ENCODE measurements at regions not wholly inside any gene's neighbourhood (a gene's known extent, or its start where the extent isn't known, plus 50 kb on each side); places are given as distances from the start of the nearest gene placed in this dataset.
"Not testable (repeated sequence)": the region's sequence is repeated elsewhere in the genome, so short reads cannot be mapped to it uniquely, and the experiment has no call there.

GRCh38 chr6:27807441-27808241 is 104.6 kb downstream of the OR2B2 start:
- peak in 1 of 2 donors; percentile 63 for DNase-seq (ENCODE audit: low spot score in 2 of 2)
- FAIRE-seq: peak; percentile 52

DNA sequence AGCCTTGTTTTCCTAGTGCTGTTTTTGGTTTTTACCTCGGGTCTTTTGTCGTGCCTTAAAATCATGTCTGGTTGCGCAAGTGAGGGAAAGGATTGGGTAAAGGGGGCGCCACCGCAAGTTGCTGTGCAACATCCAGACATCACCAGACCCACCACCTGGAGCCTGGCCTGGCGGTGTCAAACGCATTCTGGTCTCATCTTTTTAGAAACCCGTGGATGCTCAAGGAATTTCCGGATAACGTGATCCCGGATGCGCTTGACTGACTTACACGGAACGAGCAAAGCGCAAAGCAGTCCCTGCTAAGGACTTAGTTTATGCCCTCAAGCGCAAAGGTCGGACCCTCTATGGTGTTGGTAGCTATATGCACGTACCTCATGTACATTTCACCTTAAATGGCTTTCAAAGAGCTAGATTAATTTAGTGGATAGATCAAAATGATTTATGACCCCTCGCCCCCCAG is 105.2 kb downstream of the OR2B2 start:
- FAIRE-seq: no peak
- no peak for DNase-seq (ENCODE audit: low spot score in 2 of 2)

DNA sequence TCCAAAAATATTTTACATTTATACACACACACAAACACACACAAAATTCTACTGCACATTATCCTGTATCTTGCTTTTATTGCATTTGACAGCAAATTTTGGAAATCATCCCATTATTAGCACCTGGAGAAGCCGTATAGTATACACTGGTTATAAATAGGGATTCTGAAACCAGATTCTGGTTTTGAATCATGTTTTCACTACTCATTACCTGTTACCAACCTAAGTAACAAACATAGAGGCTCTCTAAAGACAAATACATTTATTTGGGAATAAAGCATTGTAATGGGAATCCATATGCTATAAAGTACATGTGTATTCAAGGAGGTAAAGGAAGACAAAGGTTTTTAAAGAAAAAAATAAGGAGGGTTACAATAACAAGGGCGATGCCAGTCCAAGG is 106.8 kb downstream of the OR2B2 start:
- FAIRE-seq (no peak), DNase-seq (ENCODE audit: low spot score in 2 of 2) (no peak)

- FAIRE-seq: no peak
- DNase-seq (ENCODE audit: low spot score in 2 of 2): no peak
These were observed 107.3 kb downstream of the OR2B2 start for GRCh38 chr6:27804851-27805250.

GRCh38 chr6:27800731-27801373 is 111.3 kb downstream of the OR2B2 start:
- DNase-seq (ENCODE audit: low spot score in 2 of 2): no peak
- no peak for FAIRE-seq

- FAIRE-seq: no peak
These were observed 114.2 kb downstream of the OR2B2 start for GRCh38 chr6:27797960-27798359.

GRCh38 chr6:27796736-27797481 is 115.3 kb downstream of the OR2B2 start:
- FAIRE-seq; DNase-seq (ENCODE audit: low spot score in 2 of 2): not testable (repeated sequence)

More at GRCh38 chr6:27797960-27798359, 114.2 kb downstream of the OR2B2 start:
- DNase-seq (ENCODE audit: low spot score in 2 of 2): no peak

- FAIRE-seq (no peak), DNase-seq (ENCODE audit: low spot score in 2 of 2) (peak; percentile 44 to 59)
These were observed 116.3 kb downstream of the OR2B2 start for GRCh38 chr6:27795697-27796494.

- FAIRE-seq: no peak
- peak; percentile 29 to 46 for DNase-seq (ENCODE audit: low spot score in 2 of 2)
These were observed 120.8 kb downstream of the OR2B2 start for GRCh38 chr6:27791182-27791943.

DNA sequence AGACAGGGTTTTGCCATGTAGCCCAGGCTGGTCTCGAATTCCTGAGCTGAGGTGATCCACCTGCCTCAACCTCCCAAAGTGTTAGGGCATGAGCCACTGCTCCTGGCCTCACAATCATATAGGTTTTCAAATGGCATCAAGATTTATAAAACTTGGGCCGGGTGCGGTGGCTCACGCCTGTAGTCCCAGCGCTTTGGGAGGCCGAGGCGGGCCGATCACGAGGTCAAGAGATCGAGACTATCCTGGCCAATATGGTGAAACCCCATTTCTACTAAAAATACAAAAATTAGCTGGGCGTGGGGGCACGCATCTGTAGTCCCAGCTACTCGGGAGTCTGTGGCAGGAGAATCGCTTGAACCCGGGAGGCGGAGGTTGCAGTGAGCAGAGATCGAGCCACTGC is 123.8 kb downstream of the OR2B2 start:
- FAIRE-seq: not testable (repeated sequence)

DNA sequence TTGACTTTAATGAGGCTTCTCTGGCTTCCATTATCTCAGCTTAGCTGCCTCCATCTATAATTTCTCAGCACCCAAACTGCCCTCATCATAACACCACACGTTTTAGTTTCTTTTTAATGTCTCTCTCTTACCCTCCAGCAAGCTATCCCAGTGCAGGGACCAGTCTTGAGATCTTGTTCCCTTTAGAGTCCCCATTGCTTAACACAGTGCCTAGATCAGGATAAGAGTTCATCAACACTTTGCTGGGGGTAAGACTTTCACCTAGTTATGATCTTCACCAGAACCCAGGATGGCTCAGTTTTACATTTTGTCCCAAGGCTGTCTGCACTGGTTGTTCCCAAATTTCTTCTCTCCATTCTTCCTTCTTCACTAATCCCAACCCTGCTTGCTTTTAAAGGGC is 126.1 kb downstream of the OR2B2 start:
- DNase-seq (ENCODE audit: low spot score in 2 of 2) (no peak), FAIRE-seq (no peak)

More for the DNA sequence above, 123.8 kb downstream of the OR2B2 start:
- DNase-seq (ENCODE audit: low spot score in 2 of 2): not testable (repeated sequence)

DNA sequence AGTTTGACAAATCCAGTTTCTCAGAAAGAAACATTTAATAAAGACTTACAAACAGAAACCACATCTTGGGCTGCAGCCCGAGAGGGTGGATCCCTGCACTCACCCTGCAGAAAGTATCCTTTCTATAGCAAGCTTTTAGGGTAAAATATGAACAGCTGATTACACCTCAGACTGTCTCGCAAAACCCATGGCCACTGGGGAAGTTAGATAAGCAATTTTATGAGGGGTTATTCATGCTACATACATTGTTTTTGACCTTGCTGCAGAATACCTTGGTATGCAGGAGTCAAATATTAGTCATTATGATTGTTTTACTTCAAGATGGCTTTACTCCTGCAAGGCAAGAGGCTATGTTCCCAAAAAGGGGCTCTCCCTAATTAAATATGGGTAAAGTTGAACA is 126.9 kb downstream of the OR2B2 start:
- DNase-seq (ENCODE audit: low spot score in 2 of 2) (no peak), FAIRE-seq (no peak)

DNA sequence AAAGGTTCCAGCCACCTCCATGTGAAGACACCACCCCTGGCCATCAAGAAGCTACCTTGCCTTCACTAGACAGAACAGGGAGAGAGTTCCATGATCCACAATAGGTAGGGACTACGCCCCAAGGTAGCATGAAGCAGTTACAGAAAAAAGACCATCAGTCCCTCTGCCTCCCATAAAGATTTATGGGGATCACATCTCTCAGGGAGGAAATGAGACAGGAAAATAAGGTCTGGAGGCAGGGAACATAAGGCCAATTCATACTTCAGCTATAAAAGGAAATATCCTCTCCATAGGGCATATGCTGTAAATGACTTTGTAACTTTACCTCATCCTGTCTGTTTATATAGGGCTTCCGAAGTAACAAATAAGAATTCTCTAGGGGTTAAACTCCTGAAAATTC is 129.4 kb downstream of the OR2B2 start:
- no peak for FAIRE-seq
- no peak for DNase-seq (ENCODE audit: low spot score in 2 of 2)

- no peak for DNase-seq (ENCODE audit: low spot score in 2 of 2)
- no peak for FAIRE-seq
These were observed 133.4 kb downstream of the OR2B2 start for GRCh38 chr6:27778625-27779417.

- no peak for DNase-seq (ENCODE audit: low spot score in 2 of 2)
- FAIRE-seq: no peak
These were observed 134.4 kb downstream of the OR2B2 start for GRCh38 chr6:27777614-27778355.

DNA sequence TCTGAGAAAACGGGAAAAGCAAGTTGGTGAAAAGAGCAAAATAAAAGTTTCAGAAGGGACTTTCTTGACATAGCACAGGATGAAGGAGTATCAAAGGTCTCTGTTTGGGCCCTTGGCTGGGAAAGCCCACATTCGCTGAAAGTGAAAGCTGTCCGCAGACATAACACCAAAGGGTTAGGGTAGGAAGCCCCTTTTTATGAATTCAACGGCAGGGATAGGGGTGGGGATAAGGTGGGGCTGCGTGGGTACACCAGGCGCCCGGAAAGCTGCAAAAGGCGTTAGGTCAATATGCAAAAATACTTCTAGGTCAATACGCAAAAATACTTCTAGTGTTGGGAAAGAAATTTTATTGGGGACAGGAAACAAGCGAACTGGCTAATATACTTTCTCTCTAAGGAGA is 135.1 kb downstream of the OR2B2 start:
- DNase-seq (ENCODE audit: low spot score in 2 of 2) (no peak), FAIRE-seq (no peak)

DNA sequence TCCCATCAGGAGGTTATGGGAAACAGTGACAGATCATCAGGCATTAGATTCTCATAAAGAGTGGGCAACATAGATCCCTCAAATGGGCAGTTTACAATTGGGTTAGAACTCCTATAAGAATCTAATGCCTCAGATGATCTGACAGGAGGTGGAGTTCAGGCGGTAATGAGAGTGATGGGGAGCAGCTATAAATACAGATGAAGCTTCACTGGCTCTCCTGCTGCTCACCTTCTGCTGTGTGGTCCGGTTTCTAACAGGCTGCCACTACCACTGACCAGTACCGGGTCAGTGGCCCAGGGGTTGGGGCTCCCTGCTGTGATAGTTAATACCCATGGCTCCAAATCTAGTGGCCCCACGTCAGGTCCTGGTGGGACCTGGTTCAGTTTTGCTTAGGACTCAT is 135.7 kb downstream of the OR2B2 start:
- FAIRE-seq (no peak), DNase-seq (ENCODE audit: low spot score in 2 of 2) (no peak)

DNA sequence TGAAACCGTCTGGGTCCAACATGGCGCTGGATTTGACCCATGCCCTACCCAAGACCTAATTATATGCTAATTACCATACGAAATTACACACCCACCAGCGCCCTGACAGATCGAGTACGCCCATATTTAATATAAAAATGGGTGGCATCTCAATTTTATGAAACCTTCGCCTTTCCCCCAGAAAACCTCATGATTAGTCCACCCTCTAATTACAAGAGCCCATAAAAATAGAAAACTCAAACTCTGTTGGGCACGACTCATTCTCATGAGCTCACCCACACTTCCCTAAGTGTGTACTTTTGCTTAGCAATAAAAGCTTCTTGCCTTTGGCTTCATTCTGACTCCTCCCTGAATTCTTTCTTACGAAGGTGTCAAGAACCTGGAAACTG is 136.4 kb downstream of the OR2B2 start:
- no peak for FAIRE-seq
- DNase-seq (ENCODE audit: low spot score in 2 of 2): no peak

All from frontal cortex (tissue), 3 donors.